MV-4-11 (cell line): ENCODE measurements at regions not wholly inside any gene's neighbourhood (a gene's known extent, or its start where the extent isn't known, plus 50 kb on each side); places are given as distances from the start of the nearest gene placed in this dataset.

ENCODE experiments used
- DNase-seq: peaks from one replicate; lab custom pipeline; 2025; lab: John Stamatoyannopoulos, UW

DNA sequence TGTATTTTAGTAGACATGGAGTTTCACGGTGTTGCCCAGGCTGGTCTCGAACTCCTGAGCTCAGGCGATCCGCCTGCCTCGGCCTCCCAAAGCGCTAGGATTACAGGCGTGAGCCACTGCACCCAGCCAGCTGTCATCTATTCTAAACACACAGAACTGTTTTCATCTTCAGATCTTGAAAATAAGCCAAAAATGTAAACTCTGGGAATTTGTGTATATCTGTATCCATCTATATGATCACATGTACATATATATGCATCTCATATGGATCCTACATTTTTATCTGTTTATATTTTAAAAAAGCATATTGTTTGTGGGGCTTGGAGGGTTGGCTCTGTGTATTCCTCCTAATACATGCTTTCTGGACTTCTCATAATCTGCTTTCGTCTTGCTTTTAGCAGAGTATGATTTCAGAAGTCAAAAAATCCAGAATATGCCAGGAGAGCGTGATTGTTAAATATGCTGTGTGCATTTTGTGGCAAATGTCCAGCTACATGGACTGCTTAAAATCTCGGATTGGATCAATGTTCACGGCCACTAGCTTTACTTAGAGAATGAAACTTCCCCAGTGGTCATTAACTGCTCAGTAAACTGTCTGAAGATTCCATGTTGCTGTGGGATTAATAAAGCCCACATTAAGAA, 274.4 kb upstream of the IRX1 start:
- no peak for DNase-seq

DNA sequence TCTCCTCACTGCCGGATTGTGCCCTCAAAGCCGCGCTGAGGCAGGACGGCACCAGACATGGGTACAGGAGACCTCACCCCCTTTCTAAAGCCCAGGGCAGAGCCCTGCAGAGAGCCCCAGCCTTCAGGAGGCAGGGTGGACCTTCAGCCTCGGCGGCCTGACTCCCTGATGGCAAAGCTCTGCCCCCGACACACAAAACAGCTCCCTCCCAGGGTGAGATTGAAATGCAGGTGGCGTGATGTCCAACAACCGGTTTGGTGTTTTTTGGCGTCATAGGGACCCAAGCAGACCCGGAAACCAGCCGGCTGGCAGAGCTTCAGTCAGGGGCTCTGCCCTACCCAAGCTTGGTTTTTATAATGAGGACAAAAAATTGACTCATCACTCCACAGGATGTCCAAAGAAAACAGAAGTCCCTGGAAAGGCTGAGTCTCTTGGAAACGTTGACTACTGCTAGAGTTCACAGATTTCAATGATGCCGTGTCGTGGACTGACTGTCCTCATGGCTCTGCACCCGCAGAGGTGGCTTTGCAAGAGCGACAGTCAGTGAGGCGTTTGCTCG, 275.2 kb upstream of the IRX1 start:
- DNase-seq: no peak

DNA sequence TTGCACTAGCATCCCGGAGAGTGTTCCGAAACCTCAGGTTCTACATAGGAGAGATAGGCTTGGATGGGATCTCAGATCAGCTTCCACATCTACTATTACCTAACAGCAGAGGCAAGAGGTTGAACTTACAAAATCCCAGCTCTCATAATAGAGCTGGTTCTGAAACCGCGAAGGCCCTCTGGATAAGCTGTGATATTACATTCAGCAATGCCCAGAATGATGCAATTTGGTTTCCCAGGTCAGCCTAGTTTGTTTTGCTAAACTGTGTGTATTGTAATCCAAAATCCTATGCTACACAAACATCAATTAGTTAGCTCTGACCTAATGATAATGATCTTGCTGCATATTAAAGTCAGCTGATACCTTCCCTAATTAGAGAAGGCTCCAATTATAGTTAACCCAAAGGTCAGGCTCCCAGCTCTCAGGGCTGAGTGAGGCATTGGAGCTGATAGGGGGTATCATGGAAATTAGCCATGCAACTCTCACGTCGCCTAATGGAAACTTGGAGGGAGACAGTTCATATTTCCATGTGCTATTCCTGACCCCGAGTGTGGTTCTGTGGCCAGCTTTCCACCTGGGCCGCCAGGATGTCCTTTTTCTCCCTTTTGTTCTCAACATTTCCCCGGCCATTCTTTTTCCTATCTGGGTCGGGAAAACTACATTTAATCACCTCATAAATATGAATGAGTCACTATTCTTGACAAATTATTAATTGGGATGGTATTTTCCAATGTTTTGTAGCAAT, 278.4 kb upstream of the IRX1 start:
- DNase-seq: no peak

DNA sequence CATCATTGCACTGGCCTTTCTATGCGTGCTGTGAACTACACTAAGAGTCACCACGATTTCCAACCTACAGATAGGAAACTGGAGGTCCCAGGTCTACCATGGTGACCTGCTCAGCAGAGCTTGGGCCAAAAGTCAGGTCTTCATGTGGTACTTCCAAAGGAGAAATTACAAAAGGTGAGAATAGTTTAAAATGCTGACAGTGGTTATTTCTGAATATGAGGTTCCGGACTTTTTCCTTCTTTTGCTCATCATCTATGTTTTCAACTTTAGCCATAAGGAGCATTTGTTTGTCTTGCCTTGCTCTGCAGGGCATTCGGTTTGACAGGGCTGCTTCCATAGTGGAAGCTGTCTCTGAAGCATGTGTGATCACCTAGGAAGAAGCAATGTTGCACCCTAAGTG, 282.1 kb upstream of the IRX1 start:
- no peak for DNase-seq

DNA sequence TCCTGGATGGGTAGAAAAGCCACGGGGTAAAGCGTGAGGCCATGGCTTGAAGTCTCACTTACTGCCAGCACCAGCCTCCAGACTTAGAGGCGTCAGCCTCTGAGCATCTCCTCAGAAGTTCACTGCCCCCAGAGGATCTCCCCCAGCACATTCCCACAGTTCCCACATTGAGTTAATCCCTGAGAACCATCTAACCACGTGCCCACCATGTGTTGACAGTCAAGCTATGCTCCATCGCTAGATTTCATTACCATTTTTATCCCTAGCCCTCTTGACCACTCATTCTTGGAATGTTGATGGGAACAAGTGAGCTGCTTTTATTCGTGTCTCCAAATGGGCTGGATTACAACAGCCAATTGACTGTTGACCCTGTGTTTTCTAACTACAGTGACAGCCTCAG, 283.3 kb upstream of the IRX1 start:
- no peak for DNase-seq

DNA sequence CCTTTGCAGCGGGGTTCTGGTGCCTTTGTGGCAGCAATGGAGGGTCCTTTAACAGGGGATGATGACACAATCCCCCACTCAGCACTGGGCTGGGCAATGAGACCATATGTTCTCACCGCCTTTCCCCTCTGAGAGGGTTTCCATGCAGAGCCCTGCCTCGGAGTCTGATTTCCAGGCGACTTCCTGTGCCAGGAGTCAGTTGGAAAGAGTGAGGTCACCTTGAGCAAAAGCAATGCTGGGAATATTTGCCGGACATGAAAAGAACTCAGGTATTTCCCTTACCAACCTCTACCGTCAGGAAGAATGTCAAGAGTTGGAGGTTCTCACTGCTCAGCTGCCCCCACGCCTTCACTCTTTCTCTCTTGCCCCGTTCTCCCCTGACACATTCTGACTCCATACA, 284.2 kb upstream of the IRX1 start:
- DNase-seq: no peak

DNA sequence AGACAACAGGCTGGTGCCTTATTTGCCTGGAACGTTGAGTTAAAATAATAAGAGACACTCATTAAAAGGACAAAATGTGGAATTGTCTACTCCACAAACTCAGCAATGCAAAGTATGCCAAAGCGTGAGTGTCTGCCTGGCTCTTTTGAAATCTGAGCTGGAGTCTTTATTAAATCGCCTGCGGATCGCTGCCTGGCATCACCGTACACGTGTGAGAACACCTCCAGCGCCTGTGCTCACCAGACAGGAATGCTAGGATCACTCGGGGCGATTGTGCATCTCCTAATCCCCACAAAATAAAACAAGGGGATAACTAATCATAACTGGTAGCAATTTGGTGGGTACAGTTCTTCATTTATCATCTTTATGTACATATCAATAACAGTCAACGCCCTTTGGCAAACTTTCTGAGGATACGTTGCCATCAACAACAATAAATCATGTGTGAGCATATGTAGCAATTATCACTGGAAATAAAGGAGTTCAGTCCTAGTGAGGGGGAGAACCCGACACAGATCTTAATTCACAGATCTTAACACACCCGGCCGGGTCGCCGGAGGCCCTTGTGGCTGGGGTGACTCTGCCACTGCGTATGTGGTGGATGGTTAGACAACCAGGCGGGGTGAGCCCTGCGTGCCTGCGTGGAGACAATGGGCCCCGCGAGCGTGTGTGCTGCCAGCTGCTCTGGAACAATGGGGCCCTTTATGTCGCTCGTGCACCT, 284.9 kb upstream of the IRX1 start:
- no peak for DNase-seq

DNA sequence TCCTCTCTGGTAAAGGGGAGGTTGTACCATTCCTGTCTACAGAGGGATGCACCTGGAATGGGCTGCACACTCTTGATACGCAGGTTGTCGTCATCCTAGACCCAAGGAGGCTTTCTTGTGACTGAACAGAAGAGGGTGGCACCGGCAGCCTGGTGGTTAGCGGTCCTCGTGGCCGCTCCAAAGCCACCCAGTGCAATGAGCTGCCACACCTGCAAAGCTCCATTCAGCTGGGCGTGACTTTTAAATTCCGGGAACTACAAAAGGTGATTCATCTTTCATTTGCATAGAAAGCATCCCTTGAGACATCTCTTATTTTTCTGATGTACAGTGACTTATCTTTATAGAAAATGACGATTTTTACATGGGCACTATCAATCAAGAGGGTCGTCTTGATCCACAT, 286.1 kb upstream of the IRX1 start:
- no peak for DNase-seq

DNA sequence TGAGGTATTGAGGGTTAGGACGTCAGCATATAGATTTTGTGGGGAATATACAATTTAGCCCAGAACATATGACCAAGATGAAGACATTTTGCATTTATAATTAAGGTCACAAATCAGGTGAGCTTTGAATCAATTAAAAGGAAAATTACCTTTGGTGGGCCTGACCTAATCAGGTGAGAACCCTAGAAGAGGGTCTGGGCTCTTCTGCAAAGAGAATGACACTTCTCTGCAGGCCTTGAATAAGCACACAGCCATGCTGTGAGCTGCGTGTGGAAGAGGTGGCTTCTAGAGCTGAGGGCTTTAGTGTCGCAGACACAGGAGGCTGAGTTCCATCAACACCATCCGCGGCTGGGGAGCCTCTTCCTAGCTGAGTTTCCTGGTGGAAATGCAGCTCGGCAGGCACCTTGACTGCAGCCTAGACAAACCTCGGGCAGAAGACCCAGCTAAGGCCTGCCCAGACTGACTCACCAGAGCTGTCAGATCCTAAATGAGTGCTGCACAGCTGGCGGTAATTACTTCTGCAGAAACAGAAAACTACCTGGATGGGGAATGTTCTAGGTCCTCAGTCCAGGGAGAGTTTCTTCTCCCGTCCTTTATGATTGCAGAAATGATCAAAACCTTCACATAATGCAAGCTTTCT, 287.5 kb upstream of the IRX1 start:
- DNase-seq: no peak

DNA sequence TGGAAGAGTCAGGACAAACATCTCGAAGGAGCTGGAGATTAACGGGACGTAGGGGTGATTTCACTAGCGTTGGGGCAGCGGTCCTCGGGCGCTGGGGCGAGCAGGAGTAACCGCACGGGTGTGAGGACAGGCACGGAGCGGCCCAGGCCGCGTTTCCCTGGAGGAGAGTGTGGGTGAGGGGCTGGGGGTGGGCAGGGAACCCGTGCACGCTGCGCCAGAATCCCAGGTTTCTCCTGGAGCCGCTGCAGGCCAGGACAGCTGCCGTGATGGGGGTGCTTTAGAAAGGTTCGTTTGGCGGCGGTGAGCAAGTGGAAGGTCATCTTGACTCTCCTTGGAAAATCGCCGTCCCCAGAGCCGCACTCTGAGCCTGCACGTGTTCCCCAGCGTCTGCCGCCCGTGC, 290.2 kb upstream of the IRX1 start:
- no peak for DNase-seq

DNA sequence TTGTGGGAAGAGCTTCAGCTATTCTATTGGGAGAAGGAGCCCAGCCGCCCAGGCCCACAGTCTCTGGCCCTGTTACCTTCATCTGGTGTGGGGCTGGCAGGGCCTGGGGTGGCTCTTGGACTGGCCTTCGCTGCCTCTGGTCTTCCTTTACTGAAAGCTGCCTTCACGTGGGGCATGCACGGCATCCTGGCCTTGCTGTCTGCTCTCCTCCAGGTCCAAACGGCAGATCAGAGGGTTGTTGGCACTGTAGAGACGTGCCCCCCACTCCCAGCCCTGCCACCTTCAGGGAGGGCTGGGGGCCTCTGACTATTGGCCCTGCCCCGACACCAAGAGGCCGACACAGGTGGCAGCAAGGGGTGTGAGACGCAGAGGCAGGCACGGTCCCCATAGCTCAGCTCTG, 291.3 kb upstream of the IRX1 start:
- DNase-seq: no peak

DNA sequence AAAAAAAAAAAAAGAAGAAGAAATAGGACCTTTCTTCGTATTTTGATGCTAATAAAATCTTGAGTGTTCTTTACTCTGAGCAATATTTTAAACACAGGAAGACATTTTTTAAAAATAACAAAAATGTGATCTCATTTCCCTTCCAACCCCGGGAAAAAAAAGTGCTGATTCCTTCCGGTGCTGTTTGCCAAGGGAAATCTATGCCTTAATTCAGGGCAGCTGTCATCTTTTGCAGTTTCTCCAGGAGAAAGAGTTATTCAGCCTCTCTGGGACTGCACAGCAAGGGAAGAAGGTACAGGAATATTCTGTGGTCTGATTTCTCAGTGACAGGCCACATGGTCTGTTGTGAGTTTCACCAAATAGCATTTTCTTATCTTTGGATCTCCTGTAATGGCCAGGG, 291.9 kb upstream of the IRX1 start:
- no peak for DNase-seq

DNA sequence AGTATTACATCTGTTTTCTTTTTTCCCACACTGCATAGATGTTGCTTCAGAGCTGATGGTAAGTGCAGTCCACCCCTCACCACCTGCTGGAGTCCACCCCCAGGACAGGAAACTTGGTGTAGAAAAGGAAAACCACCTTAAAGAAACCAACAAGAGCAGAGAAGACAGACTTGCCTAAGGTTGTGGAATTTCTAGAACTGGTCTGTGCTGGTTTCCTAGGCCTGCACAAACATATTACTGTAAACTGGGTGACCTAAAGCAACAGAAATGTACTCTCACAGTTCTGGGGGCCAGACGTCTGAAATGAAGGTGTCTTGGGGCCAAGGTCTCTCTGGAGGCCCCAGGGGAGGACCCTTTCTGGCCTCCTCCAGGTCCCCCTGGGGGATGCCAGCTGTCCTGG, 293.4 kb upstream of the IRX1 start:
- DNase-seq: no peak

DNA sequence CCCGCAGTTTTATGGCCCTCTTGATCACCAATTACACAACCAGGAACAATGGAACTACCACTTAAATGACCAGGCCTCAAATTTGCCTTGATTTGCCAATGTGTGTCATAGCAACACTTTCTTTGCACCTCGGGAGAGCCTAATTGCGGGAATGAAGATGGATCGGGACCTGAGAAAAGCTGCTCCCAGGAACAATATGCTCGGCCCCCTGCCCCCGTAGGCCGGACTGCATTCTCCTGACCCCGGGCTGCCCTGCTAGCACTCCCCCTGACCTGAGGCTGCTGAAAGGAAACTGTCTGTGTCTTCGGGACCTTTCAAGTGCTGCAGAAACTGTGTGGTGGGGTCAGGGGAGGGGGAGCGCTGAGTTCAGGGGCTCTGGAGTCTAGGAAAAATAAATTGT, 294.3 kb upstream of the IRX1 start:
- DNase-seq: no peak

DNA sequence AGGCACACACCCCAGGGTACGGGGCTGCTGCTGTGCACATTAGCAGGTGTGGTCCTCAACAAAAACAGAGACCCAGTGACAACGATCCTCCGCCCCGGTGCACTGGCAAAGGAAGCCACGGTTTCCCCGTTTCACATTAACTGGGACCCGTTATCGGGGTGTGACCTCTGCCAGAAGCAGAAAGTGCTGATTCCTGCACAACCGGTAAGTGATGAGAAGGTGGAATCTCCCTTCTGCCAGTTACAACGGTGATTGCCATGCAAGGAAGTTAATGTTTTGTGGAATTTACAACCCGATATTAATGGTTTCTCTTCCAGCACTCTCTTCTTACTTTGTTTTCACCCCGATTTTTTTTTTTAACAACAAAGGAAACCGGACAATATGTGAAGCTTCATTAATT, 294.9 kb upstream of the IRX1 start:
- no peak for DNase-seq

DNA sequence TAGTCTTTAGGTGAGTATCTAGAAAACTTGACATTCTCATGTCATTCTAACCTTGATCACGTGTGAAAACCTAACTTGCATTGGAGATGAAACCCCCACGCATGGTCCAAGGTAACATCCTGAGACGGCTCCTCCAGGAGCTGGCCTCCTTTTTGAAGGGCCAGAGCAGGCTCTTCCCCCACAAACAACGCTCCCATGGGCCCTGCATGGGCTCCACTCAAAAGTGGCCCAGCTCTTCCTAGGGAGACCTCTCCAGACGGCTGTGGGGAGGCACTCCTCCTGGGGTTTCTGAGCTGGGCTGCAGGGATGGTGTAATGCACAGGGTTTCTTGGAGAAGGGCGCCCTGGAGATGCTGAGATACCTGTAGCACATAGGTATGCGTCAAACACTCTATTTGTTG, 296.2 kb upstream of the IRX1 start:
- DNase-seq: no peak

DNA sequence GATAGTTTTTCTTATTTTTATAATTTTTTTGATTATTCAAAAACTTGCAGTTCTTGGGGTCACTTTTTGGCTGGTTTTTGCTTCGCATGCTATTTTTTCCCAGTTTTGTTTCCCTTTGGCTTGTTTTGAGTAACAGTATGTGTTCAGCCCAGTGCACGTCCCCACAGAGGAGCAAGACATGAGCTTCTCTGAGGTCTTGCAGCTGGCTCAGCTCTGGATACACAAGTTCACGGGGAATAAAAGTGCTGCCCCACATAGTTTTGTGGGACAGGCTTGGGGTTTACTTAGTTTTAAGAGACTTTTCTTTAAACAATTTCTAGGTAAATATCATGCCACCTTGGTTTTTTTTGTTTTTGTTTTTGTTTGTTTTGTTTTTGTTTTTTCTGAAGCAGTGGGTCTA, 297.8 kb upstream of the IRX1 start:
- DNase-seq: no peak

DNA sequence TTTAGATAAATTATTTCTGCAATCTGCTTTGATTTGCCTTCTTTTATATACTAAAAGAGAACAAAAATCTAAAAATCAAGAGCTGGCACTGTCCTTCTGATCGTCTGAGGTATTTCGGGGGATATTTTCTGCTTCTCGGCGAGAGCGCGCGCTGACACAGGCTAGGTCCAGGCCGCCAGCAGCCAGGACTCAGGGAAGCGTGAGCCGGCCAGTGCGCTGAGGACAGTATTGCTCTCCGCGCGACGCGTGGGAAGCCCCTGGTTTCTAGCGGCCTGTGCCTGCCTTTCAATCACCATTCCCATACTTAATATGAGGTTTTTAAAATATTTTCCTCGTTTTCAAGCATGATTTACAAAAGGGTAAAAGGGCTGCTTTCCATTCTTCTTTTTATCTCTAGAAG, 307.3 kb upstream of the IRX1 start:
- no peak for DNase-seq

DNA sequence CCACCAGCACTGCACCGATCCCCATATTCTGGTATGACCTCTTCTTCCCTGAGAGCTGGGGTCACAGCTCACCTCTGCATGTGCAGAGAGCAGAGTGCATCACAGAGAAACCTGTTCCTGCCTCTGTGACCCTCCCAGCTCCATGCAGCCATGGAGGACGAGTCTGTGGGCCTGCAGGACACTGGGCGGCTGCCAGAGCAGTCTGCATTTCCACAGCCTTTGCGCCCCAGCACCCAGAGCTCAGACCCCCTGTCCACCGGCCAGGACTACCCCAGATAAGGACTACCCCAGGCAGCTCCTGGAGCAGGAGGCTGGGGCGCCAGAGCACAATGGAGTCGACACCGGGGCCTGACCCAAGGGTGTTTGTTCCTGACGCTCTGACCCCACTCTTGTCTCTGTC, 308.1 kb upstream of the IRX1 start:
- DNase-seq: no peak

DNA sequence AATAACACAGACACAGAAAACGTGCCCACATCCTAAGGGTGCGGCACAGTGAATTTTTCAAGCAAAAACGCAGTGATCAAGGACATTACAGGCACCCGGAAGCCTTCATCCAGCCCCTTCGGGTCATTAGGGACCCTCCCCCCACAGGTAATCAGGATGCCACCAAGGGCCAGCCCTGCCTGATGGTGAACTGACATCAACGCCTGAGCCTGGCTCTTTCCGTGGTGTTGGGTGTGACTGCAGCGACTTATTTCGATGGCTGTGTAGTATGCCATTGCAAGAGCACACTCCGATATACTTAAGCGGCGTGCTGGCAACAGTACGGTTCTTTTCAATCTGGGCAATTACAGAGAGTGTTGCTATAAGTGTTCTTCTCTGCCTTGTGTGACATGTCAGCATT, 310.0 kb upstream of the IRX1 start:
- no peak for DNase-seq

DNA sequence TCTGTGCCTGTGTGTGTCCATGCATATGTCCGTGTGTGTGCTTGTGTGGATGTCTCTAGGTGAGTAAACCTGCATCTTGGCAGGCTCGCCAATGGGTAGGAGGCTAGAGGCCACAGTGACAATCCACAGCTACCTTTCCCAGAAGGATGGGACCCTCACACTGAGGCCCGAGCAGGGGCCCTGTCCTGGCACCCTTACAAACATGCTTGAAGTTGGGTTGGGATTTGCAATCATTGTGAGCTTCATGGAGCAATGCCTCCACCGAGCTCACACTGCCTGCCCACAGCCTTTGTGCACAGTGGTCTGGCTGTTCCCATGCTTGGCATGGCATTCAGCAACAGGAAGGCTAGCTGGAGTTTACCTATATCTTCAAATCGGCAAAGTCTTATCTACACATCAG, 311.1 kb upstream of the IRX1 start:
- no peak for DNase-seq

DNA sequence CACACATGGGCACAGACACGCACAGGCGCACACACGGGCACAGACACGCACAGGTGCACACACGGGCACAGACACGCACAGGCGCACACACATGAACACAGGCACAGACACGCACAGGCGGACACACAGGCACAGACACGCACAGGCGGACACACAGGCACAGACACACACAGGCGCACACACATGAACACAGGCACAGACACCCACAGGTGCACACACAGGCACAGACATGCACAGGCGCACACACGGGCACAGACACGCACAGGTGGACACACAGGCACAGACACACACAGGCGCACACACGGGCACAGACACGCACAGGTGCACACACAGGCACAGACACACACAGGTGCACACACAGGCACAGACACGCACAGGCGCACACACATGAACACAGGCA, 312.8 kb upstream of the IRX1 start:
- DNase-seq: no peak

DNA sequence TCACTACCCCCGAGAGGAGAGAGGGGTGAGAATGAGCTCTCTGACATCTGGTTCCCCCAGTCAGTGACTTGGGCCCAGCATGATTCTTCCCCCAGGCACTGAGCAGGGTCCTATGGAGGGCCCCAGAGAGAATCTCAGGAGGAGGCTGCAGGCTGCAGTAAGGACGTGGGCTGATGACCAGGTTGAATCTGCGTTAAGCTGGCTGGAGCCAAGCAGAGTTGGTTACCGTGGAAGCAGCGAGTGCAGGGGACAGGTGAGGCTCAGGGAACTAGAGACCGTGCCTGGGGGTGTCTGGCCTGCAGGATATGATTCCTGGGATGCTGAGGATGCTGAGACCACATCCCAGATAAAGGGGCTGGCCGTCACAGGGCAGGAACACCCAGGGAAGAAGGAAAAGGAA, 314.3 kb upstream of the IRX1 start:
- no peak for DNase-seq
